ENCODE measurements at regions not wholly inside any gene's neighbourhood (a gene's known extent, or its start where the extent isn't known, plus 50 kb on each side); places are given as distances from the start of the nearest gene placed in this dataset.

DNA sequence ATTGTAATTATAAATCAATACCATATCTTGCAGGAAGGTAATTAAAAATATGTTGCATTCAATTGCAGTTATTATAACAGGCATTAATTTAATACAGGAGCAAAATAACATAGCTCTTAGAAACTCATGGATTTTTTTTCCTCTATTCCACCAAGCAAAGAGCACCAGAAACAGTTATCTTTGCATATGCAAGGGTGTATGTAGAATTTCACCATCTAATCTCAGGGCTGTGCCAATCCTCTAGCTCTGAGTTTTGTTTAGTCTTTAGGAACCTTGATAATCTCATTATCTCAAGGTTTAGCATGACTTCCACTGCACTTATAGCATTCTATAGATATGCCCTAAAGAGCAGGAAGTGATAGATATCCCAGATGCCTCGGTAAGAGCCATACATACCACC is 197.5 kb downstream of the VEGFC start:
- Mint-ChIP-seq H3K4me3 (no peak overlapping the region), H3K27ac (no peak overlapping the region), H3K4me1 (peaks cover 15% of the 10 kb centered on the region), H3K36me3 (ENCODE audit: low read depth) (no peaks in the 10 kb centered on the region), H3K9me3 (peaks cover 8% of the 10 kb centered on the region), H3K27me3 (ENCODE audit: insufficient read depth) (peaks cover 2% of the 10 kb centered on the region)
- Histone ChIP-seq H3K4me3 (ENCODE audit: low read length) (no peak overlapping the region), H3K9ac (ENCODE audit: extremely low read depth, low read length, poor library complexity, severe bottlenecking) (no peak overlapping the region), H3K4me1 (ENCODE audit: control insufficient read depth, insufficient read depth, low read length) (no peaks in the 10 kb centered on the region), H3K9me3 (ENCODE audit: control insufficient read depth, low read length) (peaks cover 27% of the 10 kb centered on the region), H3K27ac (ENCODE audit: low read depth, low read length) (no peak overlapping the region), H3K27me3 (ENCODE audit: control insufficient read depth, insufficient read depth, low read length, poor library complexity, severe bottlenecking) (no peaks in the 10 kb centered on the region), H3K36me3 (ENCODE audit: control insufficient read depth, insufficient read depth, low read length) (no peaks in the 10 kb centered on the region)
- DNase-seq = no peak
- TF ChIP-seq, protein P1, sequence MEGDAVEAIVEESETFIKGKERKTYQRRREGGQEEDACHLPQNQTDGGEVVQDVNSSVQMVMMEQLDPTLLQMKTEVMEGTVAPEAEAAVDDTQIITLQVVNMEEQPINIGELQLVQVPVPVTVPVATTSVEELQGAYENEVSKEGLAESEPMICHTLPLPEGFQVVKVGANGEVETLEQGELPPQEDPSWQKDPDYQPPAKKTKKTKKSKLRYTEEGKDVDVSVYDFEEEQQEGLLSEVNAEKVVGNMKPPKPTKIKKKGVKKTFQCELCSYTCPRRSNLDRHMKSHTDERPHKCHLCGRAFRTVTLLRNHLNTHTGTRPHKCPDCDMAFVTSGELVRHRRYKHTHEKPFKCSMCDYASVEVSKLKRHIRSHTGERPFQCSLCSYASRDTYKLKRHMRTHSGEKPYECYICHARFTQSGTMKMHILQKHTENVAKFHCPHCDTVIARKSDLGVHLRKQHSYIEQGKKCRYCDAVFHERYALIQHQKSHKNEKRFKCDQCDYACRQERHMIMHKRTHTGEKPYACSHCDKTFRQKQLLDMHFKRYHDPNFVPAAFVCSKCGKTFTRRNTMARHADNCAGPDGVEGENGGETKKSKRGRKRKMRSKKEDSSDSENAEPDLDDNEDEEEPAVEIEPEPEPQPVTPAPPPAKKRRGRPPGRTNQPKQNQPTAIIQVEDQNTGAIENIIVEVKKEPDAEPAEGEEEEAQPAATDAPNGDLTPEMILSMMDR (conservative IDR thresholded peaks at IDR 0.05) = no peak
- 89% methylated on average over 1 of the region's 1 CpG; no CpG with 5 or more reads in 1 of the 2 experiments for WGBS, 2 experiments (ENCODE audit: insufficient coverage in 1 of 2, insufficient read length in 1 of 2)

DNA sequence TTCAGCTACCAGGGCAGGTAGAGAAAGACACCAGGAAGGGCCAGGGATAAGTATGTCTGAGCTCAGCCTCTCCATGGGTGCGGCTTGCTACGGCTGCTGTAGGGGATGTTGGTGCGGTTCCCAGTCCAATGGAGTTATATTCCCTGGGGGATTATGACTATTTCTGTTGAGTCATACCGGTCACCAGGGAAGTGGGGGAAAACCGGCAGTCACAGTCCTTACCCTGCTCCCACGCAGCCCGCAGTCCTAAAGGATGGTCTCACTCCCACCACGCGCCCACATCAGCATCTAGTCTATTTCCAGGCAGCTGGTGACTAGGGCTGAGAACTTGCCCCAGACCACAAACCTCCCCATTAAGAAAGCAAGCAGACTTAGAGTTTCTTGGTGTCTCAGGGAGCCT is 191.6 kb downstream of the VEGFC start:
- no peak overlapping the region for H3K4me3 Mint-ChIP-seq
- Histone ChIP-seq H3K27ac (ENCODE audit: low read depth, low read length) (no peak overlapping the region), H3K9me3 (ENCODE audit: control insufficient read depth, low read length) (no peaks in the 10 kb centered on the region), H3K4me1 (ENCODE audit: control insufficient read depth, insufficient read depth, low read length) (no peaks in the 10 kb centered on the region), H3K9ac (ENCODE audit: extremely low read depth, low read length, poor library complexity, severe bottlenecking) (no peak overlapping the region), H3K36me3 (ENCODE audit: control insufficient read depth, insufficient read depth, low read length) (no peaks in the 10 kb centered on the region), H3K27me3 (ENCODE audit: control insufficient read depth, insufficient read depth, low read length, poor library complexity, severe bottlenecking) (no peaks in the 10 kb centered on the region), H3K4me3 (ENCODE audit: low read length) (no peak overlapping the region)
- no peaks in the 10 kb centered on the region for H3K27me3 Mint-ChIP-seq (ENCODE audit: insufficient read depth)
- H3K4me1 Mint-ChIP-seq = no peaks in the 10 kb centered on the region
- no peaks in the 10 kb centered on the region for H3K36me3 Mint-ChIP-seq (ENCODE audit: low read depth)
- 86 to 100% methylated on average over 2 to 9 of the region's 9 CpGs for WGBS, 2 experiments (ENCODE audit: insufficient coverage in 1 of 2, insufficient read length in 1 of 2)
- no peak for DNase-seq
- TF ChIP-seq, protein P1 (conservative IDR thresholded peaks at IDR 0.05) = no peak
- no peak overlapping the region for H3K27ac Mint-ChIP-seq
- no peaks in the 10 kb centered on the region for H3K9me3 Mint-ChIP-seq

DNA sequence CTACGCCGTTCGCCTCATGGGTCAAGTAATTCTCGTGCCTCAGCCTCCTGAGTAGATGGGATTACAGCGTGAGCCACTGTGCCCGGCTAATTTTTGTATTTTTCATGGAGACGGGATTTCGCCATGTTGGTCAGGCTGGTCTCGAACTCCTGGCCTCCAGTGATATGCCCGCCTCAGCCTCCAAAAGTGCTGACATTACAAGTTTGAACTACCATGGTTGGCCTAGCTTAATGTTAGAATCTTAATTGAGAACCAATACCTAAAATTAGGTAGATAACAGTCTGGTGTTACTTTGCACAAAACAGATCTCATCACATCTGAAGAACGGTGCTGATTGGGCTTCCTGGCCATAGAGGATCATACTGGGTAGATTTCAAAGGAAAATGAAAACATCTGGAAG is 184.9 kb downstream of the VEGFC start:
- H3K4me1 Mint-ChIP-seq = peaks cover 3% of the 10 kb centered on the region
- no peaks in the 10 kb centered on the region for H3K27me3 Mint-ChIP-seq (ENCODE audit: insufficient read depth)
- no peak overlapping the region for H3K9ac ChIP-seq (ENCODE audit: extremely low read depth, low read length, poor library complexity, severe bottlenecking)
- 94% methylated on average over 10 to 11 of the region's 11 CpGs for WGBS, 2 experiments (ENCODE audit: insufficient coverage in 1 of 2, insufficient read length in 1 of 2)
- no peak overlapping the region for H3K27ac ChIP-seq (ENCODE audit: low read depth, low read length)
- H3K27me3 ChIP-seq (ENCODE audit: control insufficient read depth, insufficient read depth, low read length, poor library complexity, severe bottlenecking) = no peaks in the 10 kb centered on the region
- H3K9me3 ChIP-seq (ENCODE audit: control insufficient read depth, low read length) = no peaks in the 10 kb centered on the region
- TF ChIP-seq, protein P1 (conservative IDR thresholded peaks at IDR 0.05) = no peak
- no peaks in the 10 kb centered on the region for H3K4me1 ChIP-seq (ENCODE audit: control insufficient read depth, insufficient read depth, low read length)
- DNase-seq = no peak
- no peaks in the 10 kb centered on the region for H3K9me3 Mint-ChIP-seq
- H3K4me3 ChIP-seq (ENCODE audit: low read length) = no peak overlapping the region
- H3K36me3 Mint-ChIP-seq (ENCODE audit: low read depth) = no peaks in the 10 kb centered on the region
- no peak overlapping the region for H3K4me3 Mint-ChIP-seq
- no peak overlapping the region for H3K27ac Mint-ChIP-seq
- no peaks in the 10 kb centered on the region for H3K36me3 ChIP-seq (ENCODE audit: control insufficient read depth, insufficient read depth, low read length)
